CD4-positive, alpha-beta T cell (primary cell): ENCODE measurements at regions not wholly inside any gene's neighbourhood (a gene's known extent, or its start where the extent isn't known, plus 50 kb on each side); places are given as distances from the start of the nearest gene placed in this dataset.
"Not testable (repeated sequence)": the region's sequence is repeated elsewhere in the genome, so short reads cannot be mapped to it uniquely, and the experiment has no call there.

Source experiments
- ATAC-seq: fragments of 200-7000 bp; cut with Tn5 transposase; one replicate; pipeline ENCODE4 v1.10.0; 2022; ENCODE audit warnings: mild to moderate bottlenecking; ENCODE audit not compliant: poor library complexity
- CTCF ChIA-PET: fragments of 350-600 bp; sonication (Branson Sonifier 250); formaldehyde crosslinking; loops from one replicate; lab custom pipeline; 2021; ENCODE audit warnings: antibody characterized with exemption, inconsistent platforms; lab: Charles Lee
- POLR2A ChIA-PET: fragments of 350-600 bp; sonication (Branson Sonifier 250); formaldehyde crosslinking; loops from one replicate; lab custom pipeline; 2021; ENCODE audit warnings: antibody characterized with exemption, inconsistent platforms; lab: Charles Lee
- DNase-seq, 14 experiments: peaks; one replicate each; pipeline ENCODE4 v3.0.0-alpha.2; 2013 to 2020; ENCODE audit warnings: mixed read lengths in 2 of 14
- H3K27ac ChIP-seq, 2 donors: one replicate each; pipeline versions ENCODE4 v1.5.1 to v1.7.0; 2013; ENCODE audit warnings: low read length in 2 of 2, low read depth in 1 of 2, mild to moderate bottlenecking in 1 of 2
- H3K27me3 ChIP-seq, 2 experiments: 1 replicate in 1 of 2; 2 replicates in 1 of 2; pipeline versions ENCODE4 v1.6.1 to v1.7.0; 2013; ENCODE audit warnings: low read length in 2 of 2, control low read depth in 1 of 2, mild to moderate bottlenecking in 1 of 2, moderate library complexity in 1 of 2; ENCODE audit not compliant: insufficient read depth in 2 of 2, control insufficient read depth in 1 of 2
- H3K36me3 ChIP-seq: one replicate; pipeline ENCODE4 v1.6.1; 2013; ENCODE audit warnings: low read length, control low read depth; ENCODE audit not compliant: insufficient read depth
- H3K4me1 ChIP-seq: one replicate; pipeline ENCODE4 v1.6.1; 2013; ENCODE audit warnings: low read length, control low read depth; ENCODE audit not compliant: insufficient read depth
- H3K4me3 ChIP-seq: one replicate; pipeline ENCODE4 v1.5.1; 2013; ENCODE audit warnings: mild to moderate bottlenecking, low read length, moderate library complexity
- H3K9me3 ChIP-seq, 2 experiments: 1 replicate in 1 of 2; 2 replicates in 1 of 2; pipeline versions ENCODE4 v1.6.1 to v1.7.0; 2013; ENCODE audit warnings: low read length in 2 of 2, mild to moderate bottlenecking in 2 of 2, control low read depth in 1 of 2, moderate library complexity in 1 of 2; ENCODE audit not compliant: control insufficient read depth in 1 of 2, insufficient read depth in 1 of 2
- H3K27ac Mint-ChIP-seq: one replicate; pipeline ENCODE4 v1.8.0; 2020; ENCODE audit warnings: mixed read lengths
- H3K27me3 Mint-ChIP-seq: one replicate; pipeline ENCODE4 v1.8.0; 2021; ENCODE audit warnings: mixed read lengths
- H3K36me3 Mint-ChIP-seq: one replicate; pipeline ENCODE4 v1.8.0; 2021; ENCODE audit warnings: low read depth, mixed read lengths
- H3K4me1 Mint-ChIP-seq: one replicate; pipeline ENCODE4 v1.8.0; 2021; ENCODE audit warnings: low read depth, mixed read lengths
- H3K4me3 Mint-ChIP-seq: one replicate; pipeline ENCODE4 v1.8.0; 2020; ENCODE audit warnings: mild to moderate bottlenecking, mixed read lengths
- H3K9me3 Mint-ChIP-seq: one replicate; pipeline ENCODE4 v1.8.0; 2020; ENCODE audit warnings: mixed read lengths
- CTCF ChIP-seq: fragments of 200-600 bp; IDR thresholded peaks from one replicate; pipeline ENCODE4 v1.8.0; 2022; ENCODE audit warnings: antibody characterized with exemption, mild to moderate bottlenecking
- intact Hi-C, 2 experiments: fragments of 100-400 bp; cut with DNase I in 1 of 2; cut with micrococcal nuclease in 1 of 2; formaldehyde crosslinking; loops; one replicate each; pipeline versions ENCODE4 v1.15.1 to v1.9.0; 2023 to 2025; cut with DNase I, micrococcal nuclease

- no peak overlapping the region for H3K4me3 Mint-ChIP-seq
- Histone ChIP-seq H3K4me1 (no peaks in the 10 kb centered on the region), H3K27ac (no peak overlapping the region), H3K4me3 (no peak overlapping the region), H3K9me3 (peaks cover 0 to 23% of the 10 kb centered on the region in 2 experiments), H3K36me3 (no peaks in the 10 kb centered on the region), H3K27me3 (no peaks in the 10 kb centered on the region)
- DNase-seq (no peak), ATAC-seq (no peak)
- ChIA-PET CTCF (interaction anchor here (0.5 kb wide), 1 partner anchor 38 kb away, joined by 3 read pairs; no protein-coding TSS in a partner anchor), POLR2A (no interaction called here)
- no peak overlapping the region for H3K27ac Mint-ChIP-seq
- no peaks in the 10 kb centered on the region for H3K36me3 Mint-ChIP-seq
- H3K4me1 Mint-ChIP-seq, result no peaks in the 10 kb centered on the region
- intact Hi-C loops, result no loop called here
- no peak for TF ChIP-seq CTCF
- H3K9me3 Mint-ChIP-seq, result peaks cover 11% of the 10 kb centered on the region
- no peaks in the 10 kb centered on the region for H3K27me3 Mint-ChIP-seq
These were observed 260.2 kb downstream of the XPNPEP1 start for GRCh38 chr10:109663122-109663521.

GRCh38 chr10:109652612-109653011 lies 270.7 kb downstream of the XPNPEP1 start:
- ATAC-seq, intact Hi-C loops, H3K27ac Mint-ChIP-seq, H3K4me3 Mint-ChIP-seq, POLR2A ChIA-PET, H3K4me1 ChIP-seq, H3K36me3 Mint-ChIP-seq, H3K4me1 Mint-ChIP-seq, H3K9me3 Mint-ChIP-seq, H3K4me3 ChIP-seq, CTCF ChIA-PET, H3K9me3 ChIP-seq, H3K27me3 ChIP-seq, H3K36me3 ChIP-seq, H3K27ac ChIP-seq, H3K27me3 Mint-ChIP-seq, DNase-seq: not testable (repeated sequence)

GRCh38 chr10:109650228-109650627 lies 273.1 kb downstream of the XPNPEP1 start:
- Mint-ChIP-seq H3K4me3 (no peak overlapping the region), H3K4me1 (no peaks in the 10 kb centered on the region), H3K27ac (no peak overlapping the region), H3K27me3 (no peaks in the 10 kb centered on the region), H3K36me3 (no peaks in the 10 kb centered on the region), H3K9me3 (no peaks in the 10 kb centered on the region)
- no peak overlapping the region for H3K27ac ChIP-seq
- no peaks in the 10 kb centered on the region for H3K36me3 ChIP-seq
- H3K4me3 ChIP-seq, result no peak overlapping the region
- ChIA-PET POLR2A (no interaction called here), CTCF (no interaction called here)
- intact Hi-C loops, result no loop called here
- H3K9me3 ChIP-seq, result peaks cover 0 to 6% of the 10 kb centered on the region in 2 experiments
- ATAC-seq (no peak), DNase-seq (no peak)
- H3K27me3 ChIP-seq, result no peaks in the 10 kb centered on the region
- no peak for TF ChIP-seq CTCF
- no peaks in the 10 kb centered on the region for H3K4me1 ChIP-seq

- Histone ChIP-seq H3K27ac (no peak overlapping the region), H3K27me3 (no peaks in the 10 kb centered on the region), H3K9me3 (peaks cover 0 to 2% of the 10 kb centered on the region in 2 experiments), H3K36me3 (no peaks in the 10 kb centered on the region), H3K4me1 (no peaks in the 10 kb centered on the region), H3K4me3 (no peak overlapping the region)
- ATAC-seq (no peak), DNase-seq (no peak)
- Mint-ChIP-seq H3K4me3 (no peak overlapping the region), H3K4me1 (no peaks in the 10 kb centered on the region), H3K9me3 (no peaks in the 10 kb centered on the region), H3K36me3 (no peaks in the 10 kb centered on the region), H3K27me3 (no peaks in the 10 kb centered on the region), H3K27ac (no peak overlapping the region)
- intact Hi-C loops, result no loop called here
- CTCF ChIA-PET, result no interaction called here
- POLR2A ChIA-PET, result no interaction called here
- no peak for TF ChIP-seq CTCF
These were observed 275.7 kb downstream of the XPNPEP1 start for GRCh38 chr10:109647627-109648026.
